Neural progenitor cell (in vitro differentiated cells): ENCODE measurements at regions not wholly inside any gene's neighbourhood (a gene's known extent, or its start where the extent isn't known, plus 50 kb on each side); places are given as distances from the start of the nearest gene placed in this dataset.

Source experiments
- DNase-seq: peaks from one replicate; pipeline ENCODE4 v3.0.0-alpha.2; 2016; ENCODE audit warnings: low spot score
- H2AFZ ChIP-seq: fragments of 200-600 bp; sonication (generic); replicated peaks from 2 replicates; pipeline ENCODE4 v1.6.1; 2016; ENCODE audit warnings: antibody characterized with exemption
- H3F3A ChIP-seq: fragments of 200-600 bp; sonication (generic); 2 replicates; pipeline ENCODE4 v1.6.1; 2016; ENCODE audit warnings: antibody characterized with exemption, low read depth
- H3K27ac ChIP-seq: fragments of 200-600 bp; sonication (generic); 2 replicates; pipeline ENCODE4 v1.5.1; 2016; ENCODE audit warnings: mild to moderate bottlenecking
- H3K27me3 ChIP-seq: fragments of 200-600 bp; sonication (generic); 2 replicates; pipeline ENCODE4 v1.6.1; 2016; ENCODE audit warnings: mild to moderate bottlenecking, moderate library complexity
- H3K36me3 ChIP-seq: fragments of 200-600 bp; sonication (generic); 2 replicates; pipeline ENCODE4 v1.5.1; 2016
- H3K4me1 ChIP-seq: fragments of 200-600 bp; sonication (generic); 2 replicates; pipeline ENCODE4 v1.6.1; 2016; ENCODE audit warnings: mixed run types
- H3K4me2 ChIP-seq: fragments of 200-600 bp; sonication (generic); 2 replicates; pipeline ENCODE4 v1.6.1; 2016
- H3K4me3 ChIP-seq: fragments of 200-600 bp; sonication (generic); 2 replicates; pipeline ENCODE4 v1.5.1; 2016
- H3K79me2 ChIP-seq: fragments of 200-600 bp; sonication (generic); 2 replicates; pipeline ENCODE4 v1.6.1; 2016; ENCODE audit warnings: low read depth
- H3K9ac ChIP-seq: fragments of 200-600 bp; sonication (generic); 2 replicates; pipeline ENCODE4 v1.6.1; 2016
- H3K9me3 ChIP-seq: fragments of 200-600 bp; sonication (generic); 2 replicates; pipeline ENCODE4 v1.5.1; 2016; ENCODE audit warnings: low read depth
- H4K20me1 ChIP-seq: fragments of 200-600 bp; sonication (generic); 2 replicates; pipeline ENCODE4 v1.6.1; 2016; ENCODE audit warnings: low read depth
- H3K27ac Mint-ChIP-seq: 3 replicates; pipeline ENCODE4 v1.8.0; 2021; ENCODE audit warnings: mixed read lengths
- H3K27me3 Mint-ChIP-seq: 2 replicates; pipeline ENCODE4 v1.8.0; 2022; ENCODE audit warnings: low read depth, mild to moderate bottlenecking, inconsistent platforms, moderate library complexity, mixed read lengths; ENCODE audit not compliant: insufficient read depth
- H3K36me3 Mint-ChIP-seq: 3 replicates; pipeline ENCODE4 v1.8.0; 2021; ENCODE audit warnings: mixed read lengths
- H3K4me1 Mint-ChIP-seq: 3 replicates; pipeline ENCODE4 v1.8.0; 2021; ENCODE audit warnings: mixed read lengths
- H3K4me3 Mint-ChIP-seq: 3 replicates; pipeline ENCODE4 v1.8.0; 2021; ENCODE audit warnings: mild to moderate bottlenecking, moderate library complexity, mixed read lengths
- H3K9me3 Mint-ChIP-seq: 3 replicates; pipeline ENCODE4 v1.8.0; 2020; ENCODE audit warnings: mixed read lengths
- CTCF ChIP-seq: fragments of 200-600 bp; sonication (generic); IDR thresholded peaks from 2 replicates; pipeline ENCODE4 v1.5.1; 2017; ENCODE audit warnings: antibody characterized with exemption, mild to moderate bottlenecking
- EZH2 ChIP-seq: fragments of 200-600 bp; sonication (generic); IDR thresholded peaks from 2 replicates; pipeline ENCODE4 v1.6.1; 2017; ENCODE audit warnings: antibody characterized with exemption, mild to moderate bottlenecking, moderate library complexity
- EZH2phosphoT487 ChIP-seq: fragments of 200-600 bp; sonication (generic); IDR thresholded peaks from 2 replicates; pipeline ENCODE4 v1.6.1; 2017; ENCODE audit warnings: antibody characterized with exemption

GRCh38 chr6:84876723-84877514, 112.5 kb upstream of the TBX18 start:
- H3K79me2 ChIP-seq = no peaks in the 10 kb centered on the region
- no peaks in the 10 kb centered on the region for H3K9me3 ChIP-seq
- no peak overlapping the region for H2AFZ ChIP-seq
- no peak overlapping the region for H3K4me3 Mint-ChIP-seq
- H3K9ac ChIP-seq = no peak overlapping the region
- TF ChIP-seq EZH2phosphoT487 = no peak
- TF ChIP-seq CTCF = no peak
- TF ChIP-seq EZH2 = no peak
- no peak overlapping the region for H3K27ac Mint-ChIP-seq
- H3K4me3 ChIP-seq = no peak overlapping the region
- H3K4me1 ChIP-seq = no peaks in the 10 kb centered on the region
- H3K4me2 ChIP-seq = no peak overlapping the region
- no peaks in the 10 kb centered on the region for H3K4me1 Mint-ChIP-seq
- no peak for DNase-seq
- H3F3A ChIP-seq = no peaks in the 10 kb centered on the region
- no peaks in the 10 kb centered on the region for H3K36me3 ChIP-seq
- H3K36me3 Mint-ChIP-seq = no peaks in the 10 kb centered on the region
- H3K27ac ChIP-seq = no peak overlapping the region
- no peaks in the 10 kb centered on the region for H4K20me1 ChIP-seq
- H3K9me3 Mint-ChIP-seq = no peaks in the 10 kb centered on the region
- no peaks in the 10 kb centered on the region for H3K27me3 ChIP-seq
- no peaks in the 10 kb centered on the region for H3K27me3 Mint-ChIP-seq

- Mint-ChIP-seq H3K9me3 (no peaks in the 10 kb centered on the region), H3K4me3 (no peak overlapping the region), H3K27ac (no peak overlapping the region), H3K27me3 (no peaks in the 10 kb centered on the region), H3K4me1 (no peaks in the 10 kb centered on the region), H3K36me3 (no peaks in the 10 kb centered on the region)
- TF ChIP-seq EZH2phosphoT487 (no peak), CTCF (no peak), EZH2 (no peak)
- no peak overlapping the region for H2AFZ ChIP-seq
- H3F3A ChIP-seq = no peaks in the 10 kb centered on the region
- H3K9ac ChIP-seq = no peak overlapping the region
- no peaks in the 10 kb centered on the region for H3K79me2 ChIP-seq
- no peaks in the 10 kb centered on the region for H3K9me3 ChIP-seq
- no peaks in the 10 kb centered on the region for H3K4me1 ChIP-seq
- no peak for DNase-seq
- H3K4me3 ChIP-seq = no peak overlapping the region
- no peak overlapping the region for H3K27ac ChIP-seq
- H4K20me1 ChIP-seq = no peaks in the 10 kb centered on the region
- H3K4me2 ChIP-seq = no peak overlapping the region
- H3K36me3 ChIP-seq = no peaks in the 10 kb centered on the region
- no peaks in the 10 kb centered on the region for H3K27me3 ChIP-seq
Observed at GRCh38 chr6:84872996-84873723, 108.8 kb upstream of the TBX18 start.

- Histone ChIP-seq H3K79me2 (no peaks in the 10 kb centered on the region), H3F3A (no peaks in the 10 kb centered on the region), H3K27ac (no peak overlapping the region), H3K4me2 (no peak overlapping the region), H4K20me1 (no peaks in the 10 kb centered on the region), H3K36me3 (no peaks in the 10 kb centered on the region), H3K4me1 (no peaks in the 10 kb centered on the region), H3K9ac (no peak overlapping the region), H3K9me3 (no peaks in the 10 kb centered on the region), H3K4me3 (no peak overlapping the region), H2AFZ (no peak overlapping the region), H3K27me3 (no peaks in the 10 kb centered on the region)
- Mint-ChIP-seq H3K9me3 (no peaks in the 10 kb centered on the region), H3K27me3 (no peaks in the 10 kb centered on the region), H3K27ac (no peak overlapping the region), H3K4me3 (no peak overlapping the region), H3K36me3 (no peaks in the 10 kb centered on the region), H3K4me1 (no peaks in the 10 kb centered on the region)
- no peak for TF ChIP-seq EZH2
- no peak for TF ChIP-seq EZH2phosphoT487
- no peak for TF ChIP-seq CTCF
- no peak for DNase-seq
Observed at GRCh38 chr6:84871925-84872324, 107.5 kb upstream of the TBX18 start.
